WTC11 (cell line): ENCODE measurements at regions not wholly inside any gene's neighbourhood (a gene's known extent, or its start where the extent isn't known, plus 50 kb on each side); places are given as distances from the start of the nearest gene placed in this dataset.

ENCODE experiments used
- CTCF ChIP-seq: fragments of 200-600 bp; IDR thresholded peaks from 2 replicates; pipeline ENCODE4 v1.8.0; 2022; ENCODE audit warnings: antibody characterized with exemption
- ETV6 ChIP-seq: sonication (generic); formaldehyde crosslinking; IDR thresholded peaks from 2 replicates; pipeline ENCODE4 v1.8.1; 2022; ENCODE audit warnings: mild to moderate bottlenecking, missing genetic modification reagents
- MAX ChIP-seq: sonication (generic); formaldehyde crosslinking; IDR thresholded peaks from 2 replicates; pipeline ENCODE4 v1.8.0; 2022; ENCODE audit warnings: mild to moderate bottlenecking, missing genetic modification reagents
- OVOL2 ChIP-seq: fragments of 250-450 bp; sonication (Bioruptor Pico); IDR thresholded peaks from 2 replicates; pipeline ENCODE4 v1.9.0; 2021; ENCODE audit warnings: mild to moderate bottlenecking, borderline replicate concordance
- USF1 ChIP-seq: sonication (generic); formaldehyde crosslinking; IDR thresholded peaks from 2 replicates; pipeline ENCODE4 v1.8.0; 2022; ENCODE audit warnings: mild to moderate bottlenecking, missing genetic modification reagents

- TF ChIP-seq USF1 (CRISPR knock-in tag) = peak; percentile 66
- TF ChIP-seq CTCF = no peak
- TF ChIP-seq OVOL2 = no peak
- TF ChIP-seq MAX (CRISPR knock-in tag) = peak; percentile 40; the same call in 1 of the 2 replicates
- 0 out of 2 replicates have a peak, but pooled peaks have one; percentile 23 for TF ChIP-seq ETV6
Measured at GRCh38 chr5:141734501-141735229, 52.6 kb upstream of the ARAP3 start.
